AG10803 (cell line): ENCODE measurements at regions not wholly inside any gene's neighbourhood (a gene's known extent, or its start where the extent isn't known, plus 50 kb on each side); places are given as distances from the start of the nearest gene placed in this dataset.

Experiments used
- DNase-seq: peaks from one replicate; pipeline ENCODE4 v3.0.0; 2010; ENCODE audit warnings: low read depth
- H3K4me3 ChIP-seq: 2 replicates; pipeline ENCODE4 v1.5.1; 2011; ENCODE audit warnings: mild to moderate bottlenecking, low read length, control low read depth
- CTCF ChIP-seq: conservative IDR thresholded peaks from 2 replicates; pipeline ENCODE4 v1.5.1; 2011; ENCODE audit warnings: mild to moderate bottlenecking, low read length, control low read depth, inconsistent platforms

DNA sequence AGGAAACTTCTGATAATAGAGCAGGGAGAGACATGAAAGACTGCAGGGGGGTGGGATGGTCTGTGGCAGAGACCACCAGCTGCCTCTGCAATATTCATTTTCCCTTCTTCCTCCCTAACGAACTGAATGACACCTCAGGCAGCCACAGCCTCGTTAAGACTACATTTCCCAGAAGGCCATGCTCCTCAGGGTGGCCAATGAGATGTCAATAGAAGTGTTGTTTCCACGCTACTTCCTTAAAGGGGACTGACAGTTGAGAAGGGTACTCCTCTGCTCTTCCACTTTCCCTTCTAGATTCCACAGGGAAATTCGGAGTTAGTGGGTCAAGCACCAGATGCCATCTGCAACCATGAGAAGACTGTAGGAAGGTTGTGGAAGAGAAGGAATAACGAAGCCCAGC lies 52.0 kb upstream of the DAPK1 start:
- H3K4me3 ChIP-seq: no peak overlapping the region; the same call in 1 of the 2 replicates
- TF ChIP-seq CTCF: no peak
- peak; percentile 5 for DNase-seq

DNA sequence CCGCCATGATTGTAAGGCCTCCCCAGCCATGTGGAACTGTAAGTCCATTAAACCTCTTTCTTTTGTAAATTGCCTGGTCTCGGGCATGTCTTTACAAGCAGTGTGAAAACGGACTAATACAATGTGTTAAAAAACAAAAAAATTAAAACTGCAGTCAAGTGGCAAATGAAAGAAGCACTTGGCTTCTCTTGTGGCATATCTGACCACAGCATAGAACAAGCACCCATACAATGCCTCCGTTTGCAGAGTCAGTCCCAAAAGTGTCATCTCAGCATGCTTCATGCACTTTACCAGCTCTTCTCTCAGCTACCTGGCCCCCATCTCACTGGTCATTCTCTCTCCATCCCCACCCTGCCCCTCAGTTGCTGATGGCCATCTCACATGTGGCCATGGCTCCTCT lies 51.1 kb upstream of the DAPK1 start:
- no peak for DNase-seq
- no peak for TF ChIP-seq CTCF
- no peak overlapping the region for H3K4me3 ChIP-seq

DNA sequence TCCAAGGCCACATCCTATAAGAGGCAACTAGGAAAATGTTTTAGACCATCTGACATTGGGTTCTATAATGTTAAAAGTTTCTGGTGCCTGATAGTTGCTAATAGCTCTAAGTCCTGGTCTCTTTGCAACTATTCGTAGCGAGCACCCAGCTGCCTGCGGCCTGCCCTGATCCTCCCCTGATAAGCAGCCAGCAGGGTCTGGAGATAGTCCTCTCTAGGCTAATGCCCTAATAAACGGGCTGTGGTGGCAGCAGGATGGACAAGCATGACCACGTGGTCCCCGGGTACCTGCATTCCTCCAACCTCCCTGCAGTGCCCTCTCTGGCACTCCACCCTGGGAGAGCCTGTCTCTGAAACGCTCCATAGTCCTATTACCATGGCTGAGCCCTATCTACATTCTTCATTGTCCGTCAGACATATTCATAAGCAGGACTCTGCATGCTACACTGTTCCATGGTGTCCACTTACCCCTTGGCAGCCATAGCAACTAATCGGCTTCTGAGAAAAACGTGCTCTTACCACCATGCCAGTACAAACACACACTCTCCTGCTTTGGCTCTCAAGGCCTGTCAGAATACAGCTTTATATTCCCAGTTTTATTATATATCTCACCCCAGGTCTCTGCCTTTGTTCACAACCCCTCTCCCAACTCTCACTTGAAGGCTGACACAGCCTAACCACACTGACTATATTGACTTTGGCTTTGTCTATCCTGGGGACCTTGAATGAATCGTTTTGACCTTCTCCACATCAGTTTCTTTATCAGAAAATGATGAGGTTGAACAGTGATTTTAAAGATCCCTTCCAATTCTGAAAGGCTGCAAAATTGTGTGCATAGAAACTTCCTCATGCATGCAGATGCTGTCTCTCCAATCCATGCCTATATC lies 49.9 kb upstream of the DAPK1 start:
- no peak overlapping the region for H3K4me3 ChIP-seq
- no peak for TF ChIP-seq CTCF
- no peak for DNase-seq
